GM18858 (cell line): ENCODE measurements at regions not wholly inside any gene's neighbourhood (a gene's known extent, or its start where the extent isn't known, plus 50 kb on each side); places are given as distances from the start of the nearest gene placed in this dataset.

Experiments used
- ATAC-seq: cut with Tn5 transposase; IDR thresholded peaks from one replicate; pipeline ENCODE4 v1.9.1; 2021; ENCODE audit not compliant: unreplicated experiment

GRCh38 chr12:81963026-81963425 is 203.9 kb upstream of the PPFIA2 start:
- ATAC-seq: no peak

GRCh38 chr12:81962126-81962856 is 203.1 kb upstream of the PPFIA2 start:
- no peak for ATAC-seq

- ATAC-seq: no peak
Measured at GRCh38 chr12:81958406-81958805, 199.3 kb upstream of the PPFIA2 start.

GRCh38 chr12:81957631-81958030 is 198.5 kb upstream of the PPFIA2 start:
- no peak for ATAC-seq

GRCh38 chr12:81956468-81956860 is 197.3 kb upstream of the PPFIA2 start:
- no peak for ATAC-seq

- no peak for ATAC-seq
Measured at GRCh38 chr12:81953541-81953940, 194.4 kb upstream of the PPFIA2 start.

- no peak for ATAC-seq
Measured at GRCh38 chr12:81950871-81951270, 191.7 kb upstream of the PPFIA2 start.

GRCh38 chr12:81949841-81950308 is 190.7 kb upstream of the PPFIA2 start:
- no peak for ATAC-seq

GRCh38 chr12:81949416-81949815 is 190.3 kb upstream of the PPFIA2 start:
- no peak for ATAC-seq

- no peak for ATAC-seq
Measured at GRCh38 chr12:81944886-81945285, 185.7 kb upstream of the PPFIA2 start.

- ATAC-seq: peak; percentile 77
Measured at GRCh38 chr12:81942594-81942993, 183.4 kb upstream of the PPFIA2 start.

- ATAC-seq: no peak
Measured at GRCh38 chr12:81930037-81930436, 170.9 kb upstream of the PPFIA2 start.

GRCh38 chr12:81896771-81897170 is 137.6 kb upstream of the PPFIA2 start:
- ATAC-seq: no peak

GRCh38 chr12:81888961-81889360 is 129.8 kb upstream of the PPFIA2 start:
- no peak for ATAC-seq

- no peak for ATAC-seq
Measured at GRCh38 chr12:81888106-81888740, 129.1 kb upstream of the PPFIA2 start.

GRCh38 chr12:81874586-81874985 is 115.4 kb upstream of the PPFIA2 start:
- no peak for ATAC-seq

GRCh38 chr12:81874166-81874565 is 115.0 kb upstream of the PPFIA2 start:
- no peak for ATAC-seq

- no peak for ATAC-seq
Measured at GRCh38 chr12:81872400-81872799, 113.2 kb upstream of the PPFIA2 start.

GRCh38 chr12:81866081-81866480 is 106.9 kb upstream of the PPFIA2 start:
- no peak for ATAC-seq

GRCh38 chr12:81863406-81863805 is 104.3 kb upstream of the PPFIA2 start:
- ATAC-seq: no peak

- no peak for ATAC-seq
Measured at GRCh38 chr12:81859521-81859920, 100.4 kb upstream of the PPFIA2 start.

GRCh38 chr12:81843599-81843998 is 84.4 kb upstream of the PPFIA2 start:
- ATAC-seq: no peak

- ATAC-seq: no peak
Measured at GRCh38 chr12:81835783-81836182, 76.6 kb upstream of the PPFIA2 start.
